Activated CD8-positive, alpha-beta memory T cell treated with anti-CD3 and anti-CD28 coated beads, Interleukin-2, amount 50 U/mL, for 4 hours (primary cell): ENCODE measurements at regions not wholly inside any gene's neighbourhood (a gene's known extent, or its start where the extent isn't known, plus 50 kb on each side); places are given as distances from the start of the nearest gene placed in this dataset.

ENCODE experiments used
- DNase-seq: peaks from one replicate; pipeline ENCODE4 v3.0.0-alpha.2; 2020

GRCh38 chr2:41905597-41906337 lies 142.1 kb upstream of the PKDCC start:
- no peak for DNase-seq

GRCh38 chr2:41906338-41906725 lies 141.5 kb upstream of the PKDCC start:
- no peak for DNase-seq

GRCh38 chr2:41907141-41907540 lies 140.7 kb upstream of the PKDCC start:
- no peak for DNase-seq

GRCh38 chr2:41907771-41908207 lies 140.0 kb upstream of the PKDCC start:
- DNase-seq = no peak

GRCh38 chr2:41908349-41908748 lies 139.5 kb upstream of the PKDCC start:
- no peak for DNase-seq

GRCh38 chr2:41909584-41909983 lies 138.2 kb upstream of the PKDCC start:
- DNase-seq = no peak

- no peak for DNase-seq
Observed at GRCh38 chr2:41910126-41910525, 137.7 kb upstream of the PKDCC start.

- no peak for DNase-seq
Observed at GRCh38 chr2:41911033-41911432, 136.8 kb upstream of the PKDCC start.

- DNase-seq = no peak
Observed at GRCh38 chr2:41912337-41912736, 135.5 kb upstream of the PKDCC start.

- DNase-seq = no peak
Observed at GRCh38 chr2:41912776-41913175, 135.0 kb upstream of the PKDCC start.

GRCh38 chr2:41913311-41913710 lies 134.5 kb upstream of the PKDCC start:
- DNase-seq = no peak

- no peak for DNase-seq
Observed at GRCh38 chr2:41913921-41914609, 133.8 kb upstream of the PKDCC start.

GRCh38 chr2:41914936-41915335 lies 132.9 kb upstream of the PKDCC start:
- no peak for DNase-seq

GRCh38 chr2:41916177-41916576 lies 131.6 kb upstream of the PKDCC start:
- DNase-seq = no peak

- DNase-seq = no peak
Observed at GRCh38 chr2:41917587-41917986, 130.2 kb upstream of the PKDCC start.

- no peak for DNase-seq
Observed at GRCh38 chr2:41919135-41919534, 128.7 kb upstream of the PKDCC start.

- no peak for DNase-seq
Observed at GRCh38 chr2:41920181-41920580, 127.6 kb upstream of the PKDCC start.

- no peak for DNase-seq
Observed at GRCh38 chr2:41920812-41921211, 127.0 kb upstream of the PKDCC start.

- DNase-seq = no peak
Observed at GRCh38 chr2:41922177-41922576, 125.6 kb upstream of the PKDCC start.

- no peak for DNase-seq
Observed at GRCh38 chr2:41923156-41923786, 124.5 kb upstream of the PKDCC start.

- DNase-seq = no peak
Observed at GRCh38 chr2:41924024-41924423, 123.8 kb upstream of the PKDCC start.

- DNase-seq = no peak
Observed at GRCh38 chr2:41924709-41925408, 123.0 kb upstream of the PKDCC start.

GRCh38 chr2:41925712-41926111 lies 122.1 kb upstream of the PKDCC start:
- no peak for DNase-seq
